HG02943 (cell line): ENCODE measurements at regions not wholly inside any gene's neighbourhood (a gene's known extent, or its start where the extent isn't known, plus 50 kb on each side); places are given as distances from the start of the nearest gene placed in this dataset.

Experiments
- ATAC-seq: cut with Tn5 transposase; IDR thresholded peaks from one replicate; pipeline ENCODE4 v1.9.1; 2021; ENCODE audit warnings: mild to moderate bottlenecking, low read depth, moderate library complexity; ENCODE audit not compliant: unreplicated experiment

GRCh38 chr2:5751873-5752482 lies 59.8 kb downstream of the SOX11 start:
- no peak for ATAC-seq

GRCh38 chr2:5756272-5756671 lies 64.1 kb downstream of the SOX11 start:
- ATAC-seq, result no peak

GRCh38 chr2:5758346-5758745 lies 66.2 kb downstream of the SOX11 start:
- no peak for ATAC-seq

DNA sequence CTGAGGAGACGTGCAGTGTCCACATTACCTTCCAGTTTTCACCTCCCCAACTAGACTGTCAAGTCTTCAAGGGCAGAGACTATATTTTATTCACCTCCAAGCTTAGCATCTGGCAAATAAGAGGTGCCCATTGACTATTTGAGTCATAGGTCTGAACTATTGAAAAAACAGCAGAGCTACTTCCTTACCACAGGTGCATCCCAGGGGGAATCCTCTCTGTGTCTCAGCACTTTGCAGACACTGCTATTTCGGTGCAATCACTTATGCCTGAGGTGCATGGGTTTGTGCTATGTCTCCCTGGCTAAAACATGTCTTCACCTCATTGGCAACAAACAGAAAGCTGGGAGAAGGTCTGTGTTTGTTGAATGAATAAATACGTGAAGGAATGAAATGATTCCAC lies 67.8 kb downstream of the SOX11 start:
- ATAC-seq, result no peak

DNA sequence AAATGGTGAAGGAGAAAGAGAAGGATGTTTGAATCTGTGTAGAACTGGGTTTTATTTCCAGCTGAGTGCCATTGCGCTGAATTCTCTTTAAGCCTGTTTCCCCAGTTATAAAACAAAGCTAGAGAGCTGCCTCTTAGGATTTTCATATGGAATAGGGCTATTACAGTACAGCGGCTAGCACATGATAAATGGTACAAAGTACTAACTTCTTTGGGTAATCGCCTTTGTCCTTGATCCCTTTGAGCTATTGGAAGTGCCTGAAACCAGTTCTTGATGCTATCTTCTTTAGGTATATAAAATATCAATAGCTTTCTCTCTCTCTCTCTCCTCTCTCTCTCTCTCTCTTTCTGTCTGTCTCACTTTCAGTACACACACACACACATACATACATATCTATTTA lies 71.3 kb downstream of the SOX11 start:
- no peak for ATAC-seq

- no peak for ATAC-seq
These were observed 71.9 kb downstream of the SOX11 start for GRCh38 chr2:5764041-5764440.

DNA sequence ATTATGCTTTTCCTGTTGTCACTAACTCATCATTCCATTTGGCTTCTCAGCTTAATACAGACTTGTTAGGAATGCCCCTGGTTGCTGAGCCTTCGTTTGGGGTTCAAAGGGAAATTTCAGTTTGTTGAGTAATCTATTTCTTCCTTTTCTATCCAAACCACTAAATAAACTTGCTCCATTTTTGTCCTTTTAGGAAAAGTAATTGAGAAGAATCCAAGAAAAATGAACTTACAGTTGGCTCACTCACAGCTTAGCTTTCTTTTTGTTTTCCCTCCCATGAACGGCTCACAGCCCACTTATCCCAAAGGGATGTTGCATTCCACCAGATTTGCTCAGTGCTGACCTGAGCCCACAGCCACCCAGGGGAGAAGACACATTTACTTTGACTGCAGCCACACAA lies 73.9 kb downstream of the SOX11 start:
- ATAC-seq, result no peak

DNA sequence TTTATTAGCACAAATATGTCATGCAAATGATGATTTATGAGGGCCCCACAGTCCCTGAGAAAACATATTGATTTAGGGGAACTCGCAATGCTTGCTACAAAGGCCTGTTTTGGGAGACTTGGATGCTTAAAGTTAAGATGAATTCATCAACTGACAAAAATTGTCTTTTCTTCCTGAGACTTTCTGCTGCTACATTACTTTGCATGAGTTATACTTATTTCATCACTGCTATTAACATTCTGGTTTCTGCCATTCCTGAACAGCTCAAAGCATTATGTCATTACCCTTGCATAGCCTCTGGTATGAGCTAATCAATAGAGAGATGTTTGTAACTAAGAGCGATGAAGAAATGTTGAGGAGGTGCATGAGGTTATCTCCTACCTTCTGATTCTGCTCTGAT lies 74.4 kb downstream of the SOX11 start:
- no peak for ATAC-seq

- no peak for ATAC-seq
These were observed 84.9 kb downstream of the SOX11 start for GRCh38 chr2:5777131-5777535.

- no peak for ATAC-seq
These were observed 89.5 kb downstream of the SOX11 start for GRCh38 chr2:5781679-5782078.

- no peak for ATAC-seq
These were observed 89.9 kb downstream of the SOX11 start for GRCh38 chr2:5782103-5782502.

DNA sequence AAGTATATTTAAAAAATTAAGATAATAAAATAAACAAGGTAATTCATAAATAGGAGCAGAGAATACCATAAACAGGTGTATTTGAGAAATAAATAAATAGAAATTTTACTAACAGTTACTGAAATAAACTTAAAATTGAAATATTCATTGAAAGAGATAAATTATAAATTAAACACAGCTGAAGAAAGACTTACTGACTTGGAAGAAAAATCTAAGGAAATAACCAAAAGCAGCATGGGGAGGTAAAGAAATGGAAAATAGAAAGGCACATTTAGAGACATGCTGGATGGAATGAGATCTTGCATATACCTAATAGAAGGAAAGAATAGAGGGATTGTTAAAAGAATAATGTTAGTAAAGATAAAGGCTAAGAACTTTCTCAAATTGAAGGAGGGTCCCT lies 96.3 kb downstream of the SOX11 start:
- no peak for ATAC-seq

- ATAC-seq, result no peak
These were observed 99.2 kb downstream of the SOX11 start for GRCh38 chr2:5791371-5791770.

DNA sequence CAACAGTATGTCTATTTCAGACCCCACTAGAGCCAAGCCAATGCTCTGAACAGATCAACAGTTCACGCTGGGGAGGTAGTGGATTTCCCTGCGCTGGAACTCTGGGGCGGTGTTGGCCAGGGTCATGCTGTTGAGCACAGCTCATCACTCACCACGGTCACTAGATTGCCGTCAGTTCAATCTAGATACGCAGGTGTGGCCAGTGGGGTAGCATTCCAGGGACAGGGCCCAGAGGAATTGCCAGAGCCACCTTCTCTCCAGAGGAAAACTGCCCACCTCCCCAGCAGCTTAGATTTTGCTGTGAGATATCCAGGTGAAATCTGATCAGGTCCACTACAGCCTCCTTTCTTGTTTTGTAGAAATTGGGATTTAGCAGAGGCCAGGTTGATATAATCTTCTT lies 101.8 kb downstream of the SOX11 start:
- ATAC-seq, result no peak

GRCh38 chr2:5798084-5798483 lies 105.9 kb downstream of the SOX11 start:
- ATAC-seq, result no peak

DNA sequence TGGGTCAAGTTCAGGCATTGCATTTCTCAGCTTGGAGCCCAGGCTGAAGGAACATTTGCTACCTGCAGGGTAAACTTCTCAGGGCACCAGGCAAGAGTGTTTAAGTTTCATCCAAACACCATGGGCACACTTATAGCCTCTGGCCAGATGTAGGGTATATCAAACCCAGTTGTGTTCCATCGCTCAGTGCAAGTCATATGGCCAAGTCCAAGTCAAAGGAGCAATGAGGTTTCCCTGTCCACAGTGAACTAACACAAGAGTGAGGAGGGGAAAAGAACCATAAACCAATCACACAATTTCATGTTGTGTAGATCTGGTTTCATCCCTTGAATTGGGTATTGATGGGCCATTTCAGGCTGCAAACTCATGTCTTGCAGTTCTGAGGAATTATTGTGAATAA lies 107.2 kb downstream of the SOX11 start:
- ATAC-seq, result no peak

- no peak for ATAC-seq
These were observed 111.4 kb downstream of the SOX11 start for GRCh38 chr2:5803547-5803946.

DNA sequence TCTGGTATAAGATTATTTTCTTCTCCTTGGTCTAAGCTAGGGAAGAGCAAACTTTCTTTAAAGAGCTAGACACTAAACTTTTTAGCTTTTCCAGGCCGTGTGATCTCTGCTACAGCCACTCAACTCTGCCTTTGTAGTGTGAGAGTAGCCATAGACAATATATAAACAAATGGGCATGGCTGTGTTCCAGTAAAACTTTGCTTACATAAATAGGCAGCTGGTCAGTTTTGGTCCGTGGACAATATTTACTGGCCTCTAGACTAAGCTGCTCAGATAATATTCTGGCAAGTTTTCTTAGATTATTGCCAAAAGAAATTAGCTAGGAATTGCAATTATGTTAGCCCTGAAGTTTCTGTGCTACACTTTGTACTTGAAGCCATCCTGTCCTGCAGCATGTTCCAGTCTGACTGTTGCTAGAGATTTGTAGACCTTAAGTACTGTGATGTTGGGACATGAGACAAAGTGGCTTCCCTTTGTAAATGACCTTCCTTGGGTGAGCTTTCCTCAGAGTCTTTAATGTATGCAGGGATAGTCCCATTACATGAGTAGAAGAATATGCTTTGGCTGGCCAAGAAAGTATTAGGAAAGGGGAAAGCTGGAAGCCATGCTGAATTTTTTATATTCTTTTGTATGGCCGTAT lies 126.9 kb downstream of the SOX11 start:
- no peak for ATAC-seq

GRCh38 chr2:5824126-5824525 lies 131.9 kb downstream of the SOX11 start:
- ATAC-seq, result no peak

DNA sequence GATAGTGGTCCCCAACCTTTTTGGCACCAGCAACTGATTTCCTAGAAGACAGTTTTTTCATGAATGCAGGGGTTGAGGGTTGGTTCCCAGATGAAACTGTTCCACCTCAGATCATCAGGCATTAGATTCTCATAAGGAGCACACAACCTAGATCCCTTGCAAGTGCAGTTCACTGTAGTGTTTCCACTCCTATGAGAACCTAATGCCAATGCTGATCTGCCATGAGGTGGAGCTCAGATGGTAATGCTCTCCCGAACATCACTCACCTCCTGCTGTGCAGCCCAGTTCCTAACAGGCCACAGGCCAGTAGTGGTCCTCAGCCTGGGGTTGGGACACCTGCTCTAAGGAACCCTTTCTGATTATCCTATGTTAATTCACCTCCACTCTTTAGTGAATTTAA lies 133.5 kb downstream of the SOX11 start:
- no peak for ATAC-seq

- ATAC-seq, result no peak
These were observed 134.9 kb downstream of the SOX11 start for GRCh38 chr2:5826979-5827655.

- ATAC-seq, result no peak
These were observed 142.3 kb downstream of the SOX11 start for GRCh38 chr2:5834501-5834900.
